GM23248 (cell line): ENCODE measurements at regions not wholly inside any gene's neighbourhood (a gene's known extent, or its start where the extent isn't known, plus 50 kb on each side); places are given as distances from the start of the nearest gene placed in this dataset.

ENCODE experiments used
- EZH2 ChIP-seq: fragments of 200-600 bp; sonication (generic); IDR thresholded peaks from 2 replicates; pipeline ENCODE4 v1.6.1; 2018; ENCODE audit warnings: antibody characterized with exemption, mild to moderate bottlenecking; ENCODE audit not compliant: insufficient read depth, poor library complexity, severe bottlenecking
- EZH2phosphoT487 ChIP-seq: fragments of 200-600 bp; sonication (generic); IDR thresholded peaks from 2 replicates; pipeline ENCODE4 v1.6.1; 2018; ENCODE audit warnings: antibody characterized with exemption, moderate library complexity, mild to moderate bottlenecking, low read depth; ENCODE audit not compliant: insufficient read depth

GRCh38 chr6:12618296-12618695 is 98.3 kb upstream of the PHACTR1 start:
- no peak for TF ChIP-seq EZH2
- TF ChIP-seq EZH2phosphoT487, result no peak
